ENCODE measurements at regions not wholly inside any gene's neighbourhood (a gene's known extent, or its start where the extent isn't known, plus 50 kb on each side); places are given as distances from the start of the nearest gene placed in this dataset.
"Not testable (repeated sequence)": the region's sequence is repeated elsewhere in the genome, so short reads cannot be mapped to it uniquely, and the experiment has no call there.

- Histone ChIP-seq H3K4me3 (no peak overlapping the region), H3K4me1 (no peaks in the 10 kb centered on the region), H3K36me3 (no peaks in the 10 kb centered on the region), H3K27me3 (no peaks in the 10 kb centered on the region), H3K27ac (no peak overlapping the region), H3K9me3 (peaks cover 0 to 3% (median 0%) of the 10 kb centered on the region in 4 donors)
- TF ChIP-seq POLR2A (IDR thresholded peaks at IDR 0.05), result no peak
- no peak for TF ChIP-seq CTCF (IDR thresholded peaks at IDR 0.05)
- DNase-seq, result no peak
Observed at GRCh38 chr12:38162708-38163441, 153.7 kb upstream of the ALG10B start.

GRCh38 chr12:38163442-38163801 lies 153.2 kb upstream of the ALG10B start:
- no peak for DNase-seq
- H3K27ac ChIP-seq, result no peak overlapping the region
- TF ChIP-seq CTCF (IDR thresholded peaks at IDR 0.05) (no peak), POLR2A (IDR thresholded peaks at IDR 0.05) (no peak)
- no peak overlapping the region for H3K4me3 ChIP-seq
- H3K9me3 ChIP-seq, result peaks cover 0 to 3% (median 0%) of the 10 kb centered on the region in 4 donors
- no peaks in the 10 kb centered on the region for H3K27me3 ChIP-seq
- H3K36me3 ChIP-seq, result no peaks in the 10 kb centered on the region
- no peaks in the 10 kb centered on the region for H3K4me1 ChIP-seq

GRCh38 chr12:38166225-38166624 lies 150.3 kb upstream of the ALG10B start:
- no peak overlapping the region for H3K27ac ChIP-seq
- H3K27me3 ChIP-seq, result no peaks in the 10 kb centered on the region
- no peaks in the 10 kb centered on the region for H3K36me3 ChIP-seq
- H3K4me1 ChIP-seq, result no peaks in the 10 kb centered on the region
- H3K9me3 ChIP-seq, result peaks cover 0 to 3% (median 0%) of the 10 kb centered on the region in 4 donors
- H3K4me3 ChIP-seq, result no peak overlapping the region
- DNase-seq, result no peak
- no peak for TF ChIP-seq CTCF (IDR thresholded peaks at IDR 0.05)
- no peak for TF ChIP-seq POLR2A (IDR thresholded peaks at IDR 0.05)

GRCh38 chr12:38175538-38175937 lies 141.0 kb upstream of the ALG10B start:
- no peak overlapping the region for H3K4me3 ChIP-seq
- TF ChIP-seq CTCF (IDR thresholded peaks at IDR 0.05) (no peak), POLR2A (IDR thresholded peaks at IDR 0.05) (no peak)
- H3K36me3 ChIP-seq, result no peaks in the 10 kb centered on the region
- no peak for DNase-seq
- H3K9me3 ChIP-seq, result no peaks in the 10 kb centered on the region
- no peak overlapping the region for H3K27ac ChIP-seq
- H3K27me3 ChIP-seq, result no peaks in the 10 kb centered on the region
- H3K4me1 ChIP-seq, result no peaks in the 10 kb centered on the region

GRCh38 chr12:38183617-38184016 lies 133.0 kb upstream of the ALG10B start:
- H3K27me3 ChIP-seq, DNase-seq, H3K4me1 ChIP-seq, H3K9me3 ChIP-seq, H3K27ac ChIP-seq, H3K36me3 ChIP-seq, H3K4me3 ChIP-seq: not testable (repeated sequence)

GRCh38 chr12:38197286-38197685 lies 119.3 kb upstream of the ALG10B start:
- not testable (repeated sequence) for H3K4me3 ChIP-seq, H3K4me1 ChIP-seq, H3K27me3 ChIP-seq, H3K27ac ChIP-seq, DNase-seq, H3K36me3 ChIP-seq, H3K9me3 ChIP-seq

Data from Peyer's patch (tissue), 4 donors.